Esophagus squamous epithelium (tissue), 5 donors: ENCODE measurements at regions not wholly inside any gene's neighbourhood (a gene's known extent, or its start where the extent isn't known, plus 50 kb on each side); places are given as distances from the start of the nearest gene placed in this dataset.

ENCODE experiments used
- DNase-seq: peaks from one replicate; lab custom pipeline; 2025; lab: John Stamatoyannopoulos, UW
- H3K27ac ChIP-seq, 4 donors: fragments of 200-600 bp; sonication (generic); one replicate each; pipeline ENCODE4 v1.5.1; 2016 to 2019; ENCODE audit warnings: mild to moderate bottlenecking in 1 of 4
- H3K27me3 ChIP-seq, 4 donors: fragments of 200-600 bp; sonication (generic); 1 replicate in 3 of 4; 2 replicates in 1 of 4; pipeline versions ENCODE4 v1.5.1 to v1.6.0; 2017 to 2021; ENCODE audit warnings: antibody characterized with exemption in 1 of 4
- H3K36me3 ChIP-seq, 3 donors: fragments of 200-600 bp; sonication (generic); one replicate each; pipeline ENCODE4 v1.5.1; 2016 to 2019
- H3K4me1 ChIP-seq, 3 donors: fragments of 200-600 bp; sonication (generic); one replicate each; pipeline ENCODE4 v1.5.1; 2017 to 2019
- H3K4me3 ChIP-seq, 4 donors: fragments of 200-600 bp; sonication (generic); 1 replicate in 3 of 4; 2 replicates in 1 of 4; pipeline ENCODE4 v1.5.1; 2016 to 2019; ENCODE audit warnings: mild to moderate bottlenecking in 2 of 4, moderate library complexity in 1 of 4
- H3K9me3 ChIP-seq, 3 donors: fragments of 200-600 bp; sonication (generic); one replicate each; pipeline ENCODE4 v1.5.1; 2016 to 2019
- POLR2A ChIP-seq, 4 donors: fragments of 450-650 bp; IDR thresholded peaks; one replicate each; pipeline ENCODE4 v1.6.1; 2017; ENCODE audit warnings: antibody characterized with exemption in 4 of 4, mild to moderate bottlenecking in 4 of 4, moderate library complexity in 3 of 4
- WGBS, 2 donors: methylation state at CpG; one replicate each; pipeline ENCODE4 v1.1.5; 2018; 5-methylcytosine and 5-hydroxymethylcytosine counted together
- intact Hi-C: fragments of 100-400 bp; cut with DNase I; formaldehyde crosslinking; loops from one replicate; pipeline ENCODE4 v1.15.0; 2022
- TF ChIP-seq, protein P1 (sequence below), 6 experiments: fragments of 450-650 bp in 4 of 6; fragments of 200-600 bp in 2 of 6; sonication (generic) in 2 of 6; IDR thresholded peaks; one replicate each; pipeline ENCODE4 v1.5.1; 2016 to 2019; ENCODE audit warnings: antibody characterized with exemption in 6 of 6, mild to moderate bottlenecking in 4 of 6, moderate library complexity in 4 of 6
- donor health status: DM: yes; HTN: yes; CAD: no.

GRCh38 chr5:58054018-58054417, 405.9 kb downstream of the PLK2 start:
- 95 to 97% methylated on average over 1 of the region's 1 CpG for WGBS, 2 donors
- H3K27ac ChIP-seq: no peak overlapping the region
- TF ChIP-seq, protein P1, sequence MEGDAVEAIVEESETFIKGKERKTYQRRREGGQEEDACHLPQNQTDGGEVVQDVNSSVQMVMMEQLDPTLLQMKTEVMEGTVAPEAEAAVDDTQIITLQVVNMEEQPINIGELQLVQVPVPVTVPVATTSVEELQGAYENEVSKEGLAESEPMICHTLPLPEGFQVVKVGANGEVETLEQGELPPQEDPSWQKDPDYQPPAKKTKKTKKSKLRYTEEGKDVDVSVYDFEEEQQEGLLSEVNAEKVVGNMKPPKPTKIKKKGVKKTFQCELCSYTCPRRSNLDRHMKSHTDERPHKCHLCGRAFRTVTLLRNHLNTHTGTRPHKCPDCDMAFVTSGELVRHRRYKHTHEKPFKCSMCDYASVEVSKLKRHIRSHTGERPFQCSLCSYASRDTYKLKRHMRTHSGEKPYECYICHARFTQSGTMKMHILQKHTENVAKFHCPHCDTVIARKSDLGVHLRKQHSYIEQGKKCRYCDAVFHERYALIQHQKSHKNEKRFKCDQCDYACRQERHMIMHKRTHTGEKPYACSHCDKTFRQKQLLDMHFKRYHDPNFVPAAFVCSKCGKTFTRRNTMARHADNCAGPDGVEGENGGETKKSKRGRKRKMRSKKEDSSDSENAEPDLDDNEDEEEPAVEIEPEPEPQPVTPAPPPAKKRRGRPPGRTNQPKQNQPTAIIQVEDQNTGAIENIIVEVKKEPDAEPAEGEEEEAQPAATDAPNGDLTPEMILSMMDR (IDR thresholded peaks at IDR 0.05): no peak
- no peak for TF ChIP-seq POLR2A (IDR thresholded peaks at IDR 0.05)

DNA sequence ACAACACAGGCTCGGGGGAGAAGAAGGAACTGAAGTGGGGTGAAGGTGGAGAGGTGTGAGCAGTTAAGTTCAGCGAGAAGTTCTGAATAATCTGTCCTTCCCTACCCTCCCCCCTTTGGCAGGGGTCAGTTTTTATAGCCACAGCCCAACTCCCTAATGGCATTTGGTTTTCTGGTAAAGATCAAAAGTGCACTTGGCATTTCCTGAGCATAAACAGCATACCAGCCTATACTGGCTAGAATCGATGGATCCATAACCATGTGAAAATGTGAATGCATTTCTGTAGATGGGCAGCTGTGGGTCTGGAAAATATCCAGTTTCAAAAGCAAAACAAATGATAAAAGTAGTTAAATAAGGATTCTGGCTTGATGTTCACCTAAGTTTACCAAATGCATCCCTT, 410.9 kb downstream of the PLK2 start:
- 79 to 89% methylated on average over 3 of the region's 3 CpGs for WGBS, 2 donors
- Histone ChIP-seq H3K27me3 (no peaks in the 10 kb centered on the region), H3K27ac (no peak overlapping the region), H3K4me3 (no peak overlapping the region), H3K9me3 (no peaks in the 10 kb centered on the region), H3K36me3 (no peaks in the 10 kb centered on the region), H3K4me1 (no peaks in the 10 kb centered on the region)
- no peak for TF ChIP-seq POLR2A (IDR thresholded peaks at IDR 0.05)
- TF ChIP-seq, protein P1 (IDR thresholded peaks at IDR 0.05): no peak
- intact Hi-C loops: no loop called here
- no peak for DNase-seq

More at GRCh38 chr5:58054018-58054417, 405.9 kb downstream of the PLK2 start:
- no peak overlapping the region for H3K4me3 ChIP-seq
- no peaks in the 10 kb centered on the region for H3K36me3 ChIP-seq
- no peaks in the 10 kb centered on the region for H3K27me3 ChIP-seq
- no peaks in the 10 kb centered on the region for H3K4me1 ChIP-seq
- H3K9me3 ChIP-seq: peaks cover 0 to 6% (median 0%) of the 10 kb centered on the region in 3 donors
- DNase-seq: no peak
- intact Hi-C loops: no loop called here

GRCh38 chr5:58048185-58048925, 411.5 kb downstream of the PLK2 start:
- no peaks in the 10 kb centered on the region for H3K36me3 ChIP-seq
- DNase-seq: no peak
- H3K9me3 ChIP-seq: no peaks in the 10 kb centered on the region
- TF ChIP-seq, protein P1 (IDR thresholded peaks at IDR 0.05): no peak
- TF ChIP-seq POLR2A (IDR thresholded peaks at IDR 0.05): no peak
- H3K4me1 ChIP-seq: no peaks in the 10 kb centered on the region
- H3K4me3 ChIP-seq: no peak overlapping the region
- no peak overlapping the region for H3K27ac ChIP-seq
- WGBS, 2 donors: 88 to 89% methylated on average over 4 of the region's 4 CpGs
- no peaks in the 10 kb centered on the region for H3K27me3 ChIP-seq
- intact Hi-C loops: no loop called here

DNA sequence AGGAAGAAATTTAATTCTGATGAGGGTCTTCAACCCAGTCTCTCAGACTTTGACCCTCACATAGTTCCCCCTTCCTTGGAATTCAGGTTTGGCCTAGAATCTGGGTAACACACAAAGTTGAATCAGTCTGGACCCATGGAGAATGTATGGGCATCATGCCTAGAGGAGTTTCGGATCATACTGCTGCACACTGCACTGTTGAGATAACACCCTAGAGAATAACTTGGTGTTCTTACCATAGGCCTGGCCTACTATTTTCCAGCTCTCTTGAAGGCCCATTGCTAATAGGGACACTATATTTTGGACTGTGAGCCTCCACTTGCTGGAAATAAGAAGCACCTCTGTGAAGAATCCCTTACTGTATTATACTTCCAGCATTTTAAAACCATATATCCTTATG, 413.5 kb downstream of the PLK2 start:
- Histone ChIP-seq H3K4me3 (no peak overlapping the region), H3K4me1 (no peaks in the 10 kb centered on the region), H3K9me3 (no peaks in the 10 kb centered on the region), H3K27ac (no peak overlapping the region), H3K36me3 (no peaks in the 10 kb centered on the region), H3K27me3 (no peaks in the 10 kb centered on the region)
- no peak for DNase-seq
- intact Hi-C loops: no loop called here
- 83% methylated on average over 1 of the region's 1 CpG for WGBS, 2 donors
- TF ChIP-seq, protein P1 (IDR thresholded peaks at IDR 0.05): no peak
- no peak for TF ChIP-seq POLR2A (IDR thresholded peaks at IDR 0.05)

DNA sequence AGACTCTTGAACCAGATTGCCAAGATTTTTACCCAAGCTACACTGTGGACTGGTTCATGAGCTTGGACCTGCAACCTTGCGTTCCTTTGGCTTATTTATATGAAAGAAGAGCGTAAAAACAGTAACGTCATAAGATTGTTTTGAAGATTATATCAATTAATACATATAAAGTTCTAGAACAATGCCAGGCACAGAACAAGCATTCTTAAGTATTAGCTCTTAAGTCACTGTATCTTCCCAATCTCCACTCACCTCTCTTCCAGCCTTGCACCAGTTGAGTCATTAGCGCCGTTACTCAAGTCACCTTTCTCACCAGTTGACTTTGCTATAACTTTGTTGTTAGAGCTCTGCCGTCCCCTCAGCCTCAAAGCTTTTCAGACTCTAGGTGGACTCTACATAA, 415.7 kb downstream of the PLK2 start:
- 81% methylated on average over 6 of the region's 6 CpGs for WGBS, 2 donors

More for the DNA sequence above, 415.7 kb downstream of the PLK2 start:
- no peak overlapping the region for H3K27ac ChIP-seq
- no peaks in the 10 kb centered on the region for H3K36me3 ChIP-seq
- intact Hi-C loops: no loop called here
- H3K27me3 ChIP-seq: no peaks in the 10 kb centered on the region
- DNase-seq: no peak
- no peaks in the 10 kb centered on the region for H3K4me1 ChIP-seq
- H3K4me3 ChIP-seq: no peak overlapping the region
- H3K9me3 ChIP-seq: no peaks in the 10 kb centered on the region
- TF ChIP-seq, protein P1 (IDR thresholded peaks at IDR 0.05): no peak
- no peak for TF ChIP-seq POLR2A (IDR thresholded peaks at IDR 0.05)
